Ovary (tissue), 7 donors: ENCODE measurements at regions not wholly inside any gene's neighbourhood (a gene's known extent, or its start where the extent isn't known, plus 50 kb on each side); places are given as distances from the start of the nearest gene placed in this dataset.
A peak's percentile ranks its signal among the peaks of the same experiment; 100 is the strongest.

Experiments
- DNase-seq, 5 donors: peaks; one replicate each; pipeline ENCODE4 v3.0.0-alpha.2; 2019 to 2020
- H3K27ac ChIP-seq, 2 donors: fragments of 200-600 bp; one replicate each; pipeline versions ENCODE4 v1.5.1 to v1.8.0; 2019 to 2022
- H3K27me3 ChIP-seq: fragments of 200-600 bp; one replicate; pipeline ENCODE4 v1.8.0; 2022
- H3K36me3 ChIP-seq: fragments of 200-600 bp; sonication (generic); one replicate; pipeline ENCODE4 v1.5.1; 2019
- H3K4me1 ChIP-seq: one replicate; pipeline ENCODE4 v1.8.1; 2013; ENCODE audit warnings: mild to moderate bottlenecking, moderate library complexity; ENCODE audit not compliant: insufficient read depth
- H3K4me3 ChIP-seq: fragments of 200-600 bp; sonication (generic); one replicate; pipeline ENCODE4 v1.5.1; 2017
- H3K9me3 ChIP-seq, 2 donors: fragments of 200-600 bp in 1 of 2; sonication (generic) in 1 of 2; one replicate each; pipeline versions ENCODE4 v1.5.1 to v1.8.1; 2013 to 2019; ENCODE audit warnings: mild to moderate bottlenecking in 1 of 2, moderate library complexity in 1 of 2
- CTCF ChIP-seq, 3 donors: fragments of 450-650 bp in 2 of 3; fragments of 200-600 bp in 1 of 3; IDR thresholded peaks; one replicate each; pipeline versions ENCODE4 v1.5.1 to v1.8.0; 2016 to 2022; ENCODE audit warnings: antibody characterized with exemption in 3 of 3, mild to moderate bottlenecking in 1 of 3
- EP300 ChIP-seq: sonication (generic); formaldehyde crosslinking; IDR thresholded peaks from one replicate; pipeline ENCODE4 v1.6.1; 2017; ENCODE audit warnings: antibody characterized with exemption
- POLR2A ChIP-seq: fragments of 450-650 bp; IDR thresholded peaks from one replicate; pipeline ENCODE4 v1.6.1; 2017; ENCODE audit warnings: antibody characterized with exemption, mild to moderate bottlenecking, moderate library complexity
- WGBS, 3 donors: extraction: QIAGEN DNeasy Blood & Tissue Kit in 1 of 3; methylation state at CpG; one replicate each; pipeline versions ENCODE4 v1.1.5 to v1.1.7; 2013 to 2017; 5-methylcytosine and 5-hydroxymethylcytosine counted together
- intact Hi-C, 4 donors: fragments of 100-400 bp; cut with DNase I; formaldehyde crosslinking; loops; one replicate each; pipeline versions ENCODE4 v1.11.0 to v1.15.1; 2022 to 2023
- donor health status: DM: no; HTN: no; CAD: no; lungs with moderate emphysema.
- donor health status: DM: no; HTN: no; CAD: no.
- donor health status: Bipolar disorder and iron deficiency.
- donor health status: DM: no; HTN: no; CAD: no.
- donor health status: DM: yes; HTN: yes; CAD: no.

- H3K36me3 ChIP-seq = no peaks in the 10 kb centered on the region
- no peak overlapping the region for H3K4me3 ChIP-seq
- TF ChIP-seq POLR2A (no peak), CTCF (IDR thresholded peaks at IDR 0.05) (no peak), EP300 (no peak)
- DNase-seq = no peak
- no peaks in the 10 kb centered on the region for H3K4me1 ChIP-seq
- 87 to 94% (median 92%) methylated on average over 4 of the region's 4 CpGs for WGBS, 3 donors
- H3K9me3 ChIP-seq = no peaks in the 10 kb centered on the region
- intact Hi-C loops = no loop called here
- no peak overlapping the region for H3K27ac ChIP-seq
- H3K27me3 ChIP-seq = no peaks in the 10 kb centered on the region
These were observed 527.5 kb upstream of the NBEA start for GRCh38 chr13:34414616-34415015.

GRCh38 chr13:34416971-34417380 is 525.1 kb upstream of the NBEA start:
- TF ChIP-seq CTCF (IDR thresholded peaks at IDR 0.05) = no peak
- TF ChIP-seq EP300 = no peak
- no peak for TF ChIP-seq POLR2A
- peak; percentile 44 to 69 (median 58) for DNase-seq

GRCh38 chr13:34417896-34418295 is 524.2 kb upstream of the NBEA start:
- no peaks in the 10 kb centered on the region for H3K36me3 ChIP-seq
- TF ChIP-seq CTCF (IDR thresholded peaks at IDR 0.05) = no peak
- no peak for TF ChIP-seq POLR2A
- no peak for TF ChIP-seq EP300
- intact Hi-C loops = no loop called here
- no peak overlapping the region for H3K4me3 ChIP-seq
- no peak for DNase-seq
- no peaks in the 10 kb centered on the region for H3K9me3 ChIP-seq
- H3K27ac ChIP-seq = no peak overlapping the region
- WGBS, 3 donors = 85 to 89% (median 86%) methylated on average over 4 of the region's 4 CpGs
- H3K4me1 ChIP-seq = no peaks in the 10 kb centered on the region
- H3K27me3 ChIP-seq = no peaks in the 10 kb centered on the region

More at GRCh38 chr13:34416971-34417380, 525.1 kb upstream of the NBEA start:
- no peaks in the 10 kb centered on the region for H3K4me1 ChIP-seq
- intact Hi-C loops = no loop called here
- no peaks in the 10 kb centered on the region for H3K36me3 ChIP-seq
- H3K4me3 ChIP-seq = no peak overlapping the region
- WGBS, 3 donors = 25 to 35% (median 28%) methylated on average over 5 of the region's 5 CpGs
- no peaks in the 10 kb centered on the region for H3K27me3 ChIP-seq
- no peaks in the 10 kb centered on the region for H3K9me3 ChIP-seq
- no peak overlapping the region for H3K27ac ChIP-seq

- no peak for DNase-seq
- Histone ChIP-seq H3K4me3 (no peak overlapping the region), H3K36me3 (no peaks in the 10 kb centered on the region), H3K9me3 (no peaks in the 10 kb centered on the region), H3K27ac (no peak overlapping the region), H3K4me1 (no peaks in the 10 kb centered on the region), H3K27me3 (no peaks in the 10 kb centered on the region)
- TF ChIP-seq CTCF (IDR thresholded peaks at IDR 0.05) (no peak), POLR2A (no peak), EP300 (no peak)
- WGBS, 3 donors = 38 to 44% (median 40%) methylated on average over 5 of the region's 5 CpGs
- intact Hi-C loops = no loop called here
These were observed 523.0 kb upstream of the NBEA start for GRCh38 chr13:34419025-34419424.

- WGBS, 3 donors = 82 to 88% (median 85%) methylated on average over 6 of the region's 6 CpGs
- no peaks in the 10 kb centered on the region for H3K4me1 ChIP-seq
- no peak overlapping the region for H3K27ac ChIP-seq
- H3K4me3 ChIP-seq = no peak overlapping the region
- no peaks in the 10 kb centered on the region for H3K27me3 ChIP-seq
- intact Hi-C loops = no loop called here
- H3K9me3 ChIP-seq = no peaks in the 10 kb centered on the region
- no peak for DNase-seq
- no peaks in the 10 kb centered on the region for H3K36me3 ChIP-seq
- TF ChIP-seq POLR2A = no peak
- no peak for TF ChIP-seq CTCF (IDR thresholded peaks at IDR 0.05)
- TF ChIP-seq EP300 = no peak
These were observed 522.3 kb upstream of the NBEA start for GRCh38 chr13:34419755-34420154.
